GM12891 (cell line): ENCODE measurements at regions not wholly inside any gene's neighbourhood (a gene's known extent, or its start where the extent isn't known, plus 50 kb on each side); places are given as distances from the start of the nearest gene placed in this dataset.

Experiments used
- DNase-seq: peaks from one replicate; pipeline ENCODE4 v3.0.0; 2011; ENCODE audit warnings: low spot score; ENCODE audit not compliant: insufficient read length
- FAIRE-seq: peaks from 2 replicates; lab custom pipeline; 2011; peaks lifted over from hg19 to GRCh38; lab: Jason Lieb, UNC
- PAX5 ChIP-seq: IDR thresholded peaks from 2 replicates; pipeline ENCODE4 v1.6.1; 2011; ENCODE audit warnings: low read length, moderate library complexity, mild to moderate bottlenecking; ENCODE audit not compliant: insufficient read depth, severe bottlenecking
- POLR2A ChIP-seq: IDR thresholded peaks from 2 replicates; pipeline ENCODE4 v1.6.1; 2011; ENCODE audit warnings: low read depth, low read length, control low read depth
- POLR2AphosphoS5 ChIP-seq: IDR thresholded peaks from 2 replicates; pipeline ENCODE4 v1.6.1; 2011; ENCODE audit warnings: low read depth, low read length, control low read depth
- POU2F2 ChIP-seq: IDR thresholded peaks from 2 replicates; pipeline ENCODE4 v1.6.1; 2011; ENCODE audit warnings: low read depth, mild to moderate bottlenecking, control low read depth, low read length, moderate library complexity
- SPI1 ChIP-seq: IDR thresholded peaks from 2 replicates; pipeline ENCODE4 v1.6.1; 2011; ENCODE audit warnings: low read depth, low read length, control low read depth
- TAF1 ChIP-seq: IDR thresholded peaks from 2 replicates; pipeline ENCODE4 v1.6.1; 2011; ENCODE audit warnings: low read depth, low read length, control low read depth

GRCh38 chr1:113219377-113219776 lies 146.4 kb downstream of the LRIG2 start:
- no peak for DNase-seq
- TF ChIP-seq SPI1 (no peak), POLR2AphosphoS5 (no peak), PAX5 (no peak), POU2F2 (no peak)
- no peak for FAIRE-seq

- FAIRE-seq (no peak), DNase-seq (no peak)
- TF ChIP-seq POLR2AphosphoS5 (no peak), POLR2A (no peak), POU2F2 (no peak)
Measured at GRCh38 chr1:113219828-113220227, 146.8 kb downstream of the LRIG2 start.

GRCh38 chr1:113223040-113223439 lies 150.0 kb downstream of the LRIG2 start:
- FAIRE-seq: no peak
- no peak for DNase-seq
- no peak for TF ChIP-seq SPI1
- no peak for TF ChIP-seq POLR2AphosphoS5
- no peak for TF ChIP-seq POU2F2
- TF ChIP-seq PAX5: no peak
- TF ChIP-seq POLR2A: no peak
- no peak for TF ChIP-seq TAF1

DNA sequence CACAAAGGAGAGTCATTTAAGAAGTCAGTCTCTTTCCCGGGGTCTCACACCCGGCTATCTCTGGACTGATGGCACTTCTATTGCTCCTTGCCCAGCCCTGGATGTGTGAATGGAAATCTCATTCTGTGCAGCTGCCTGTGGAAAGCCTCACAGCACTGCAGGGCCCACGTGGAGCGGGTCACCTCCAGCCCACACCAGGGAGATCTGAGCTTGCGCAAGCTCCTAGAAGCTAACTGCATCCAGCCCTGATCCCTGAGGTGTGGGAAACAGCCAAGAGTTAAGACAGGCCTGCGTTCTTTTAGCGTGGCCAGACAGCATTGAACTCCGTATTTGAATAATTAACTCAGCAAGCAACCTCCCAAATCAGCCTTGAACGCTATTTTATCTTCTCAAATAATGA lies 150.5 kb downstream of the LRIG2 start:
- TF ChIP-seq POLR2AphosphoS5 (no peak), TAF1 (no peak), SPI1 (no peak), POLR2A (no peak), POU2F2 (no peak)
- FAIRE-seq (no peak), DNase-seq (no peak)

DNA sequence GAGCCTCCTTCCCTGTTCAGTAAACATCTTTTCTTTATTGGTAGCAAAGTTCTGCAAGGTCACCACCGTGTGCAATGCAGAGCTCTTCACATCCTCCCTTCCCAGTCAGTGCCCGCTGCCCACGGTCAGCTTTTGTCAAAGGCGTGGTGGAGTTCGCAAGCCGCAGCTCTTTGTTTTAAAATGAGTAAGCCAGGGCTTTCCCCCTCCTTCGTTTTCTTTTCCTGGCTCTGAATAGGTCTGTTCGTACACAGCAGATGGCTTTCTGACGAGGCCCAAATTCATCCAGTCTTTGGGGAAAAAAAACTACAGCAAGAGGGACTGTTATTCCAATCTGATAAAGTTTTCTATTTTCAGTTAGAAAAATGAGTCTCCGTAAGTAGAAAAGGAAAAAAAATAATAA lies 153.2 kb downstream of the LRIG2 start:
- TF ChIP-seq SPI1 (no peak), POU2F2 (no peak), POLR2A (no peak), PAX5 (no peak), POLR2AphosphoS5 (no peak), TAF1 (no peak)
- DNase-seq (no peak), FAIRE-seq (no peak)

- FAIRE-seq (no peak), DNase-seq (no peak)
- no peak for TF ChIP-seq POLR2AphosphoS5
- TF ChIP-seq TAF1: no peak
- TF ChIP-seq SPI1: no peak
- no peak for TF ChIP-seq PAX5
- TF ChIP-seq POLR2A: no peak
- no peak for TF ChIP-seq POU2F2
Measured at GRCh38 chr1:113231866-113232265, 158.4 kb upstream of the MAGI3 start.

GRCh38 chr1:113233441-113233840 lies 156.9 kb upstream of the MAGI3 start:
- DNase-seq (no peak), FAIRE-seq (no peak)
- no peak for TF ChIP-seq TAF1
- TF ChIP-seq POU2F2: no peak
- TF ChIP-seq SPI1: no peak
- TF ChIP-seq PAX5: no peak
- TF ChIP-seq POLR2A: no peak
- TF ChIP-seq POLR2AphosphoS5: no peak

GRCh38 chr1:113241237-113241636 lies 149.1 kb upstream of the MAGI3 start:
- DNase-seq (no peak), FAIRE-seq (no peak)
- TF ChIP-seq POU2F2: no peak
- TF ChIP-seq POLR2AphosphoS5: no peak
- TF ChIP-seq PAX5: no peak
- TF ChIP-seq TAF1: no peak
- no peak for TF ChIP-seq SPI1
- TF ChIP-seq POLR2A: no peak

DNA sequence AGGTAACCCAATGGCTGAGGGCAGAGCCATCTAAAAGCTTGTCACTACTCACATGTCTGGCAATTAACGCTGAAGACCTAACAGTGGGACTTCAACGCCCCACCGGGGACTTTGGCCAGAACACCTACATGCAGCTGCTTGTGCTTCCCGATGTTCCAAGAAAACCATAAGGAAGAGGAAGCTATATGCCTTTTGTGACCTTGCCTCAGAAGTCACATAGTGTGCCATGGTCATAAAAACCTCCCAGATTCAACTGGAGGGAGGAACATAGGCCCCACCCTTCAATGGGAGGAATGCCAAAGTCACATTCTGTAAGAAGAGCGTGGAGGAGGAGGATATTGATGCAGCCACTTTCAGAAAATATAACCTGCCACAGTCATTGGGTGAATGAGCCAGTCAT lies 147.8 kb upstream of the MAGI3 start:
- no peak for DNase-seq
- no peak for FAIRE-seq
- TF ChIP-seq SPI1 (no peak), POLR2AphosphoS5 (no peak), POU2F2 (no peak), PAX5 (no peak), POLR2A (no peak)

- FAIRE-seq: no peak
- DNase-seq: no peak
- no peak for TF ChIP-seq POU2F2
Measured at GRCh38 chr1:113243529-113243928, 146.8 kb upstream of the MAGI3 start.
